Testis (tissue), 2 donors: ENCODE measurements at regions not wholly inside any gene's neighbourhood (a gene's known extent, or its start where the extent isn't known, plus 50 kb on each side); places are given as distances from the start of the nearest gene placed in this dataset.

Source experiments
- POLR2A ChIP-seq: fragments of 450-650 bp; IDR thresholded peaks from one replicate; pipeline ENCODE4 v1.6.1; 2017; ENCODE audit warnings: antibody characterized with exemption, mild to moderate bottlenecking, moderate library complexity
- TF ChIP-seq, protein P1 (sequence below), 3 experiments: fragments of 450-650 bp in 2 of 3; fragments of 200-600 bp in 1 of 3; sonication (generic) in 1 of 3; IDR thresholded peaks; one replicate each; pipeline ENCODE4 v1.5.1; 2016 to 2019; ENCODE audit warnings: antibody characterized with exemption in 3 of 3, mild to moderate bottlenecking in 2 of 3, moderate library complexity in 1 of 3

DNA sequence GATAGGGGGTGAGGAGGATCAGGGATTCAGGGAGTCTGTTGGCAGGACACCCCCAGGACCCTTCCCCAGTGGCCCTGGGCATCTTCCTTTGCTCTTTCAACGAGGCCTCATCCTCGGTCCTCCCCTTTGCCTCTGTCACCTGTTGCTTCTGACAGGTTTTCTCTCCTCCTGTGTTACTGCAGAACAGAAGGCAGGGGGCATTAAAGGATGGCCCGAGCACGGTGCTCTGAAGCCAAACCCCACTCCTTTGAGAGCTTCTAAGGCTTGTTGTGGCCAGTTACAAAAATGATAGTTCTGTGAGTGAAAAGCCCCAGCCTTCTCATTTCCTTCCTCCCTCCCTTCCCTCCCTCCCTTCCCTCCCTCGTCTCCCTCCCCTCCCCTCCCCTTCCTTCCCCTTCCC is 82.5 kb downstream of the THNSL2 start:
- TF ChIP-seq, protein P1, sequence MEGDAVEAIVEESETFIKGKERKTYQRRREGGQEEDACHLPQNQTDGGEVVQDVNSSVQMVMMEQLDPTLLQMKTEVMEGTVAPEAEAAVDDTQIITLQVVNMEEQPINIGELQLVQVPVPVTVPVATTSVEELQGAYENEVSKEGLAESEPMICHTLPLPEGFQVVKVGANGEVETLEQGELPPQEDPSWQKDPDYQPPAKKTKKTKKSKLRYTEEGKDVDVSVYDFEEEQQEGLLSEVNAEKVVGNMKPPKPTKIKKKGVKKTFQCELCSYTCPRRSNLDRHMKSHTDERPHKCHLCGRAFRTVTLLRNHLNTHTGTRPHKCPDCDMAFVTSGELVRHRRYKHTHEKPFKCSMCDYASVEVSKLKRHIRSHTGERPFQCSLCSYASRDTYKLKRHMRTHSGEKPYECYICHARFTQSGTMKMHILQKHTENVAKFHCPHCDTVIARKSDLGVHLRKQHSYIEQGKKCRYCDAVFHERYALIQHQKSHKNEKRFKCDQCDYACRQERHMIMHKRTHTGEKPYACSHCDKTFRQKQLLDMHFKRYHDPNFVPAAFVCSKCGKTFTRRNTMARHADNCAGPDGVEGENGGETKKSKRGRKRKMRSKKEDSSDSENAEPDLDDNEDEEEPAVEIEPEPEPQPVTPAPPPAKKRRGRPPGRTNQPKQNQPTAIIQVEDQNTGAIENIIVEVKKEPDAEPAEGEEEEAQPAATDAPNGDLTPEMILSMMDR (IDR thresholded peaks at IDR 0.05) = no peak
- TF ChIP-seq POLR2A = no peak
